ENCODE measurements at regions not wholly inside any gene's neighbourhood (a gene's known extent, or its start where the extent isn't known, plus 50 kb on each side); places are given as distances from the start of the nearest gene placed in this dataset.

DNA sequence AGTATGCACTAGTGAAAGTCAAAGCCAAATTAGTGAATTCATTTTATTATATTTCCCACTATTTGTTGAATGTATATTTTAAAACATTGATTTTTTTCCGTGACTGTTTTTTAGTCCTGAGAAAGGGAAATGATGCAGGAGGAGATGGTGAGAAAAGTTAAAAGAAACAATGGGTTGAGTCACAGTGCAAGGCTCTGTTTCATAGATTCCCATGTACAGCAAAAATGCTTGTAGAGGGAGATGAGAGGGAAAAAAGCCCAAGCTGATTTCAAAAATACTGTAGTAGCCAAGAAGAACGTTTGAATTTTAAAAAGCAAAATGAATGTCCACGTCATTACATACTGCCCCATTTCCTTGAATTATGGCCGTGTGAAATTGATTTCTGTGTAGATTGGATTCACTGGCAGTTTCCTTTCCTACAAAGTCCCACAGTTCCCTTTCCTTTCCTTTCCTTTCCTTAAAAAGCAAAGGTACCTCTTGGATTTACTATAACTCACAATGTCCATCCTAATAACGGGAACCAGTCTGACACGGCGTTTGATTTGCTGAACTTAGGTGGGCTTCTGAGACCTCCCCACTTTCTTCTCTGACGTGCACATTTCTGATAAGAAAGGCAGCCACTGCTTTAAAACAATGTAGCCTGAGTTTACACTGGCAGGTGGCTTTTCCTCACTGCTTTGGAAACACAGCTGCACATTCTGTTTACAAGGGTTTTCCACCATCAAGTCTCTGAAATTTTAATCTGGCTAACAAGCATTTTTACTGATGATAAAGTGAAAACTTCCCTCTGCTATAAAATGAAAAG is 63.7 kb downstream of the SPCS3 start:
- TF ChIP-seq, protein P1, sequence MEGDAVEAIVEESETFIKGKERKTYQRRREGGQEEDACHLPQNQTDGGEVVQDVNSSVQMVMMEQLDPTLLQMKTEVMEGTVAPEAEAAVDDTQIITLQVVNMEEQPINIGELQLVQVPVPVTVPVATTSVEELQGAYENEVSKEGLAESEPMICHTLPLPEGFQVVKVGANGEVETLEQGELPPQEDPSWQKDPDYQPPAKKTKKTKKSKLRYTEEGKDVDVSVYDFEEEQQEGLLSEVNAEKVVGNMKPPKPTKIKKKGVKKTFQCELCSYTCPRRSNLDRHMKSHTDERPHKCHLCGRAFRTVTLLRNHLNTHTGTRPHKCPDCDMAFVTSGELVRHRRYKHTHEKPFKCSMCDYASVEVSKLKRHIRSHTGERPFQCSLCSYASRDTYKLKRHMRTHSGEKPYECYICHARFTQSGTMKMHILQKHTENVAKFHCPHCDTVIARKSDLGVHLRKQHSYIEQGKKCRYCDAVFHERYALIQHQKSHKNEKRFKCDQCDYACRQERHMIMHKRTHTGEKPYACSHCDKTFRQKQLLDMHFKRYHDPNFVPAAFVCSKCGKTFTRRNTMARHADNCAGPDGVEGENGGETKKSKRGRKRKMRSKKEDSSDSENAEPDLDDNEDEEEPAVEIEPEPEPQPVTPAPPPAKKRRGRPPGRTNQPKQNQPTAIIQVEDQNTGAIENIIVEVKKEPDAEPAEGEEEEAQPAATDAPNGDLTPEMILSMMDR (IDR thresholded peaks at IDR 0.05) = no peak
- H3K27ac ChIP-seq = no peak overlapping the region
- no peaks in the 10 kb centered on the region for H3K9me3 ChIP-seq
- H3K27me3 ChIP-seq (replicated peaks; ENCODE audit: insufficient read depth) = no peaks in the 10 kb centered on the region
- peak overlapping the region; percentile 36 for H3K4me3 ChIP-seq
- H3K4me1 ChIP-seq (ENCODE audit: control insufficient read depth in 1 of 2, low read depth in 2 of 2) = no peaks in the 10 kb centered on the region
- no peaks in the 10 kb centered on the region for H3K36me3 ChIP-seq
- DNase-seq (ENCODE audit: low spot score) = no peak
- ATAC-seq (ENCODE audit: insufficient number of reproducible peaks, low FRiP score, low read depth) = no peak

DNA sequence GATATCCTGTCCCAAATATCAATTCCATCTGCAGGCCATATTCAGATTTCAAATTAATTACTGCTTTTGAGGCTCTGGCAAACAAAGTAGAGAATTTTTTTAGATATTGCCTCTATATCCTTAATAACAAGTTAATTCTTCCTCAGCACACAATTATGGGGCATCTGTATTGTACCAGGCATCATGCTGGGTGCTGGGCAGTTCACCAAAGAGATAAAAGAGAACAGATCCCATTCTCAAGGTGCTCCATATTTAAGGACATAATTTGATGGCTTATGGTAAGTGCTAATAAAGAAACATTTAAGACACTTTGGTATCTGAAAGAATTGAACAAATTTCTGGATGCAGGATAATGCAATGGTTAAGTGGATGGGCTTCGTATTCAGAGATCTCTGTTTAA is 65.8 kb downstream of the SPCS3 start:
- Histone ChIP-seq H3K36me3 (no peaks in the 10 kb centered on the region), H3K4me3 (no peak overlapping the region), H3K27me3 (replicated peaks; ENCODE audit: insufficient read depth) (no peaks in the 10 kb centered on the region), H3K9me3 (no peaks in the 10 kb centered on the region), H3K4me1 (ENCODE audit: control insufficient read depth in 1 of 2, low read depth in 2 of 2) (no peaks in the 10 kb centered on the region), H3K27ac (no peak overlapping the region)
- ATAC-seq (ENCODE audit: insufficient number of reproducible peaks, low FRiP score, low read depth) = no peak
- TF ChIP-seq, protein P1 (IDR thresholded peaks at IDR 0.05) = no peak
- DNase-seq (ENCODE audit: low spot score) = no peak

DNA sequence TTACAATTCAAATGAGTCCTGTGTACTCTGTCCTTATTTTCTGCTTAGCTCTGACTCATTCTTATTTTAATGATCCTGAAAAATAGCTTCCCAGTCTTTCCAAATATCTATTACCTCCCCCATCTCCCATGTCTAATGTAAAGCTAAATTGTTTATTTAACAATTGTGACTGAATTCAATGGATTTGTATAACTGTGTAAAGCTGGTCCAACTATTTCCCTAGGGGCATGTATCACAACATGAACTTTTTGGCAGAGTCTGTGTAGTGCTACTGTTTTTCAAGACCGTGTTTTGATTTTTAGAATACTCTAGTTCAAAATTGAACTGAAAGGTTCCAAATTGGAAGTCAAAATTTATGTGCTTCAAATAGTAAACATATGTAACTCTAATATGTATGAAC is 67.8 kb downstream of the SPCS3 start:
- DNase-seq (ENCODE audit: low spot score) = no peak
- Histone ChIP-seq H3K4me1 (ENCODE audit: control insufficient read depth in 1 of 2, low read depth in 2 of 2) (no peaks in the 10 kb centered on the region), H3K36me3 (no peaks in the 10 kb centered on the region), H3K9me3 (no peaks in the 10 kb centered on the region), H3K27ac (no peak overlapping the region), H3K27me3 (replicated peaks; ENCODE audit: insufficient read depth) (no peaks in the 10 kb centered on the region), H3K4me3 (no peak overlapping the region)
- ATAC-seq (ENCODE audit: insufficient number of reproducible peaks, low FRiP score, low read depth) = no peak
- TF ChIP-seq, protein P1 (IDR thresholded peaks at IDR 0.05) = no peak

DNA sequence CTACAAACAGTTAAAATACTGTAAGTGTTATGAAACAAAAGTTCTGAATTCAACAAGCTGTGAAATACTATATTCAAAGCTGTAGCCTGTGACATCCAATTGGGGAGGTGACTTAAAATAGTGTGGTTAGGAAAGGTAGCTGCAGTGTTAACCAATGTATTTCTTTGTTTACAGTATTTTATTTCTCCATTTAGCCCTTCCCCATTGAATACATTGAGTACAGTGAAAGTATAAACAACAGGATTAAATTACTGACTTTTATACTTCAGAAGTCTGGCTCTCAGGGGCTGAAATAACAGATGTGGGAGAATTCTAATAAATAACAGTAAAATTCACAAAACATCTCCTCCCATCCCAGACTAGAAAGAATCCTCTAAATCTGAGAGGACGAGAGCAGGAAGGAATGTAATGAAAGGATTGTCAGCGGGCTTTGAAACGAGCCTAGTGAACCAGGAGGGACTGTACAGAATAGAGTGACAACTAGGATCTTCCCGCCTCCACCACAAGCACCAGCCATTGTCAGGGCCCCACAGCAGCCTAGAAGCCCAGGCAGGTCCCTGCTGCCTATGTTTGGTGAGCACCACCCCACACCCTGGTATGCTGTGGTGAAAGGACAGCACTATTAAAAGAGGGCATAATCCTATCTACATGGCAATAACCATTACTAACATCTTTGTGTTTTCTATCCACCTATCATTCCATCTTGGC is 73.7 kb downstream of the SPCS3 start:
- H3K27ac ChIP-seq = no peak overlapping the region
- no peak for ATAC-seq (ENCODE audit: insufficient number of reproducible peaks, low FRiP score, low read depth)
- H3K4me1 ChIP-seq (ENCODE audit: control insufficient read depth in 1 of 2, low read depth in 2 of 2) = no peaks in the 10 kb centered on the region
- DNase-seq (ENCODE audit: low spot score) = no peak
- no peaks in the 10 kb centered on the region for H3K9me3 ChIP-seq
- H3K4me3 ChIP-seq = no peak overlapping the region
- TF ChIP-seq, protein P1 (IDR thresholded peaks at IDR 0.05) = no peak
- H3K27me3 ChIP-seq (replicated peaks; ENCODE audit: insufficient read depth) = no peaks in the 10 kb centered on the region
- no peaks in the 10 kb centered on the region for H3K36me3 ChIP-seq

DNA sequence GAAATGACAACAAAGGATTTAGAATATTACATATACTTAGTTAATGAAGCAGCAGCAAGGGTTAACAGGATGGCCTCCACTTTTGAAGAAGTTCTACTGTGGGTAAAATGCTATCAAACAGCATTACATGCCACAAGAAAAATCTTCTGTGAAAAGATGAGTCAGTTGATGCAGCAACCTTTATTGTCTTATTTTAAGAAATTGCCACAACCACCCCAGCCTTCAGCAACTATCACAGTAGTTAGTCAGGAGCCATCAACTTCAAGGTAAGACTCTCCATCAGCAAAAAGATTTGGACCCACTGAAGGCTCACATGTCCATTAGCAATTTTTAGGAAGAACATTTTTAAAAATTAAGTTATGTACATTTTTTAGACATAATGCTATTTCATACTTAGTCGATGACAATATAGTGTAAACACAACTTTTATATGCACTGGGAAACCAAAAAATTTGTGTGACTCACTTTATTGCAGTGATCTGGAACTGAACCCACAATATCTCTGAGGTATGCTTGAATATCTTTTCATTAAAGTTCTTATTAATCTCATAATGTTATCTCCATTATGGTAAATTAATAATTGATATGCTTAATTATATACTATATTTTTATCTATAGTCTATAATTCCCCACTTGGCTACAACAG is 81.2 kb downstream of the SPCS3 start:
- Histone ChIP-seq H3K9me3 (no peaks in the 10 kb centered on the region), H3K4me3 (no peak overlapping the region), H3K27ac (no peak overlapping the region), H3K27me3 (replicated peaks; ENCODE audit: insufficient read depth) (no peaks in the 10 kb centered on the region), H3K36me3 (no peaks in the 10 kb centered on the region), H3K4me1 (ENCODE audit: control insufficient read depth in 1 of 2, low read depth in 2 of 2) (no peaks in the 10 kb centered on the region)
- ATAC-seq (ENCODE audit: insufficient number of reproducible peaks, low FRiP score, low read depth) (no peak), DNase-seq (ENCODE audit: low spot score) (no peak)
- TF ChIP-seq, protein P1 (IDR thresholded peaks at IDR 0.05) = no peak
